ENCODE measurements at regions not wholly inside any gene's neighbourhood (a gene's known extent, or its start where the extent isn't known, plus 50 kb on each side); places are given as distances from the start of the nearest gene placed in this dataset.

GRCh38 chr22:49197505-49197904 is 630.2 kb downstream of the BRD1 start:
- H3K4me3 ChIP-seq (ENCODE audit: low read depth, low read length) = no peak overlapping the region

- H3K4me3 ChIP-seq (ENCODE audit: low read depth, low read length) = no peak overlapping the region
These were observed 631.6 kb downstream of the BRD1 start for GRCh38 chr22:49196046-49196511.

GRCh38 chr22:49195636-49196035 is 632.0 kb downstream of the BRD1 start:
- no peak overlapping the region for H3K4me3 ChIP-seq (ENCODE audit: low read depth, low read length)

- H3K4me3 ChIP-seq (ENCODE audit: low read depth, low read length) = no peak overlapping the region
These were observed 633.7 kb downstream of the BRD1 start for GRCh38 chr22:49193901-49194465.

- no peak overlapping the region for H3K4me3 ChIP-seq (ENCODE audit: low read depth, low read length)
These were observed 634.3 kb downstream of the BRD1 start for GRCh38 chr22:49193348-49193747.

GRCh38 chr22:49192857-49193250 is 634.8 kb downstream of the BRD1 start:
- H3K4me3 ChIP-seq (ENCODE audit: low read depth, low read length) = no peak overlapping the region

- no peak overlapping the region for H3K4me3 ChIP-seq (ENCODE audit: low read depth, low read length)
These were observed 635.4 kb downstream of the BRD1 start for GRCh38 chr22:49192180-49192856.

GRCh38 chr22:49191506-49191980 is 636.1 kb downstream of the BRD1 start:
- H3K4me3 ChIP-seq (ENCODE audit: low read depth, low read length) = no peak overlapping the region

GRCh38 chr22:49190816-49191505 is 636.7 kb downstream of the BRD1 start:
- H3K4me3 ChIP-seq (ENCODE audit: low read depth, low read length) = no peak overlapping the region

GRCh38 chr22:49189871-49190270 is 637.8 kb downstream of the BRD1 start:
- no peak overlapping the region for H3K4me3 ChIP-seq (ENCODE audit: low read depth, low read length)

GRCh38 chr22:49188591-49188990 is 639.1 kb downstream of the BRD1 start:
- no peak overlapping the region for H3K4me3 ChIP-seq (ENCODE audit: low read depth, low read length)

GRCh38 chr22:49188091-49188490 is 639.6 kb downstream of the BRD1 start:
- H3K4me3 ChIP-seq (ENCODE audit: low read depth, low read length) = no peak overlapping the region

GRCh38 chr22:49186762-49187161 is 640.9 kb downstream of the BRD1 start:
- no peak overlapping the region for H3K4me3 ChIP-seq (ENCODE audit: low read depth, low read length)

GRCh38 chr22:49186293-49186692 is 641.4 kb downstream of the BRD1 start:
- H3K4me3 ChIP-seq (ENCODE audit: low read depth, low read length) = no peak overlapping the region

- no peak overlapping the region for H3K4me3 ChIP-seq (ENCODE audit: low read depth, low read length)
These were observed 642.2 kb downstream of the BRD1 start for GRCh38 chr22:49185312-49185969.

GRCh38 chr22:49184736-49185135 is 642.9 kb downstream of the BRD1 start:
- H3K4me3 ChIP-seq (ENCODE audit: low read depth, low read length) = no peak overlapping the region

- H3K4me3 ChIP-seq (ENCODE audit: low read depth, low read length) = no peak overlapping the region
These were observed 643.9 kb downstream of the BRD1 start for GRCh38 chr22:49183826-49184216.

GRCh38 chr22:49183208-49183825 is 644.4 kb downstream of the BRD1 start:
- no peak overlapping the region for H3K4me3 ChIP-seq (ENCODE audit: low read depth, low read length)

- no peak overlapping the region for H3K4me3 ChIP-seq (ENCODE audit: low read depth, low read length)
These were observed 645.3 kb downstream of the BRD1 start for GRCh38 chr22:49182416-49182815.

- no peak overlapping the region for H3K4me3 ChIP-seq (ENCODE audit: low read depth, low read length)
These were observed 645.7 kb downstream of the BRD1 start for GRCh38 chr22:49181942-49182341.

GRCh38 chr22:49181431-49181830 is 646.2 kb downstream of the BRD1 start:
- no peak overlapping the region for H3K4me3 ChIP-seq (ENCODE audit: low read depth, low read length)
